Astrocyte (in vitro differentiated cells and primary cell): ENCODE measurements at regions not wholly inside any gene's neighbourhood (a gene's known extent, or its start where the extent isn't known, plus 50 kb on each side); places are given as distances from the start of the nearest gene placed in this dataset.

Experiments used
- CTCF ChIP-seq: IDR thresholded peaks from 2 replicates; pipeline ENCODE4 v1.5.1; 2011; ENCODE audit warnings: low read depth, mild to moderate bottlenecking, inconsistent platforms, low read length, moderate library complexity; ENCODE audit not compliant: insufficient read depth
- EZH2 ChIP-seq: IDR thresholded peaks from 2 replicates; pipeline ENCODE4 v1.6.1; 2012; ENCODE audit warnings: mild to moderate bottlenecking, low read length, inconsistent platforms; ENCODE audit not compliant: insufficient read depth

- no peak for TF ChIP-seq CTCF
- TF ChIP-seq EZH2, result no peak
Observed at GRCh38 chr16:79653373-79653891, 52.9 kb upstream of the MAF start.
